Right atrium auricular region (tissue), 2 donors: ENCODE measurements at regions not wholly inside any gene's neighbourhood (a gene's known extent, or its start where the extent isn't known, plus 50 kb on each side); places are given as distances from the start of the nearest gene placed in this dataset.

Experiments used
- DNase-seq: peaks from one replicate; pipeline ENCODE4 v3.0.0-alpha.2; 2019; ENCODE audit warnings: low spot score
- H3K27ac ChIP-seq, 2 donors: fragments of 200-600 bp; sonication (generic); 1 replicate in 1 of 2; 2 replicates in 1 of 2; pipeline ENCODE4 v1.5.1; 2016 to 2019
- H3K27me3 ChIP-seq, 2 donors: fragments of 200-600 bp; sonication (generic); one replicate each; pipeline versions ENCODE4 v1.5.1 to v1.6.0; 2017 to 2019
- H3K36me3 ChIP-seq: fragments of 200-600 bp; sonication (generic); one replicate; pipeline ENCODE4 v1.5.1; 2016
- H3K4me1 ChIP-seq, 2 donors: fragments of 200-600 bp; sonication (generic); one replicate each; pipeline versions ENCODE4 v1.5.1 to v1.6.0; 2017 to 2019
- H3K4me3 ChIP-seq, 2 donors: fragments of 200-600 bp; sonication (generic); 1 replicate in 1 of 2; 2 replicates in 1 of 2; pipeline ENCODE4 v1.5.1; 2017 to 2019; ENCODE audit warnings: mild to moderate bottlenecking in 1 of 2, moderate library complexity in 1 of 2
- H3K9me3 ChIP-seq, 2 donors: fragments of 200-600 bp; sonication (generic); one replicate each; pipeline ENCODE4 v1.5.1; 2019
- TF ChIP-seq, protein P1 (sequence below), 2 donors: fragments of 200-600 bp; sonication (generic); IDR thresholded peaks; one replicate each; pipeline ENCODE4 v1.5.1; 2019; ENCODE audit warnings: antibody characterized with exemption in 2 of 2

DNA sequence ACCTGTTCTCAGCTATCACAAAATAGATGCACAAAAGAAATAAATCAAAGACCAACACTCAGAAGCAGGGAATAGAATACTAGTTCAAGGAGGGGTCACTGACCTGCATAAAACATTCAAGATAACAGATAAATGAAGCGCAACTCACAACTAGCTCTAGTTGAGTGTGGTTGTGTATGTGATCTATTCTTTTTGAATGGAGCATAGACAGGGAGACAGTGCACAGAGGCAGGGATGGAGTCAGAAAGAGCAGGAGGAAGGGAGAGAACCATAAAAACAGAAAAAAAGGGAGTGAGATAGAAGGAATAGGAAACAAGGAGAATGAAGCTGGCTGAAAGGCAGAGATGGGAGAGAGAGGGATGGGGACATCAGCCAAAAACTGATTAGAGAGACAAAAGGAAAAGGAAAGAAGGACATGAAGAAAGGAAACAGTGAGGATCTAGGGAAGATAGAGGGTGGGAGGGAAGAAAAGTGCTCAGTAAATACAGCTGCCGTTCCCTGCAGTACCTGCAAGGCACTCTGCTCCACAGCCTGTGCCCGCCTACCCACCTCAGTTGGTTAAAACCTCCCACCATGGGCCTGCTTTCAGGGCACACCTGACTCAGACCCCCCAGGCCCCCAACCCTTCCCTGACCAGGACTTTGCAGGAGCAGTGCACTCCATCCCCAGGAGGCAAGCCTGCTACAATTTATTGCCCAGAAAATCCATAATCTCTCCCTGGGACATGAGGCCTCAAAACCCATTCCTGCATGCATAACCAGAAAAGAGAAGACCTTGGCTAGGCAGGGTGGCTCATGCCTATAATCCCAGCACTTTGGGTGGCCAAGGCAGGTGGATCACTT, 385.2 kb upstream of the POU3F1 start:
- Histone ChIP-seq H3K27me3 (no peaks in the 10 kb centered on the region), H3K4me3 (no peak overlapping the region), H3K4me1 (no peaks in the 10 kb centered on the region), H3K9me3 (no peaks in the 10 kb centered on the region), H3K27ac (no peak overlapping the region), H3K36me3 (no peaks in the 10 kb centered on the region)
- no peak for DNase-seq
- TF ChIP-seq, protein P1, sequence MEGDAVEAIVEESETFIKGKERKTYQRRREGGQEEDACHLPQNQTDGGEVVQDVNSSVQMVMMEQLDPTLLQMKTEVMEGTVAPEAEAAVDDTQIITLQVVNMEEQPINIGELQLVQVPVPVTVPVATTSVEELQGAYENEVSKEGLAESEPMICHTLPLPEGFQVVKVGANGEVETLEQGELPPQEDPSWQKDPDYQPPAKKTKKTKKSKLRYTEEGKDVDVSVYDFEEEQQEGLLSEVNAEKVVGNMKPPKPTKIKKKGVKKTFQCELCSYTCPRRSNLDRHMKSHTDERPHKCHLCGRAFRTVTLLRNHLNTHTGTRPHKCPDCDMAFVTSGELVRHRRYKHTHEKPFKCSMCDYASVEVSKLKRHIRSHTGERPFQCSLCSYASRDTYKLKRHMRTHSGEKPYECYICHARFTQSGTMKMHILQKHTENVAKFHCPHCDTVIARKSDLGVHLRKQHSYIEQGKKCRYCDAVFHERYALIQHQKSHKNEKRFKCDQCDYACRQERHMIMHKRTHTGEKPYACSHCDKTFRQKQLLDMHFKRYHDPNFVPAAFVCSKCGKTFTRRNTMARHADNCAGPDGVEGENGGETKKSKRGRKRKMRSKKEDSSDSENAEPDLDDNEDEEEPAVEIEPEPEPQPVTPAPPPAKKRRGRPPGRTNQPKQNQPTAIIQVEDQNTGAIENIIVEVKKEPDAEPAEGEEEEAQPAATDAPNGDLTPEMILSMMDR (IDR thresholded peaks at IDR 0.05) = no peak

GRCh38 chr1:38430949-38431348, 384.4 kb upstream of the POU3F1 start:
- no peaks in the 10 kb centered on the region for H3K4me1 ChIP-seq
- DNase-seq = no peak
- TF ChIP-seq, protein P1 (IDR thresholded peaks at IDR 0.05) = no peak
- no peaks in the 10 kb centered on the region for H3K9me3 ChIP-seq
- no peaks in the 10 kb centered on the region for H3K36me3 ChIP-seq
- no peak overlapping the region for H3K4me3 ChIP-seq
- no peak overlapping the region for H3K27ac ChIP-seq
- H3K27me3 ChIP-seq = no peaks in the 10 kb centered on the region

GRCh38 chr1:38424677-38425076, 378.1 kb upstream of the POU3F1 start:
- TF ChIP-seq, protein P1 (IDR thresholded peaks at IDR 0.05) = no peak
- DNase-seq = no peak
- no peak overlapping the region for H3K27ac ChIP-seq

DNA sequence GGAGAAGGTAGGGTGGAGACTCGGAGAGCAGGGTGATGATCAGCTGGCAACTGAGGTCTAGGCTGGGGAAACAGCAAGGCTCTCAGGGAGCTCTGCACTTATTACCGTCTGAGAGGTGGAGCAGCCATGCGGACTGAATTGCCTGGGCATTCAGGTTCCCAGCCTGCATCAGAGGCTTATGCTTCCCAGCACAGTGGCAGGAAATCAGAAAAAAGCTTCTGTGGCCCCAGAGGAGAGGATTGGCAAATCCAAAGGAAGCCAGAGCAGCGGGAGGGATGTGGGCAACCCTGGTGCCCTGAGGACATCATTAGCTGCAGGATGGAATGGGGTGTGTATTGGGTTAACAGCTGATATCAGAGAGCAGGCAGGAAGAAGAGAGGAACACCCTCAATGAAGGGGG, 374.1 kb upstream of the POU3F1 start:
- Histone ChIP-seq H3K36me3 (no peaks in the 10 kb centered on the region), H3K4me1 (no peaks in the 10 kb centered on the region), H3K9me3 (no peaks in the 10 kb centered on the region), H3K4me3 (no peak overlapping the region), H3K27me3 (no peaks in the 10 kb centered on the region), H3K27ac (no peak overlapping the region)
- TF ChIP-seq, protein P1 (IDR thresholded peaks at IDR 0.05) = no peak
- no peak for DNase-seq

More at GRCh38 chr1:38424677-38425076, 378.1 kb upstream of the POU3F1 start:
- H3K9me3 ChIP-seq = no peaks in the 10 kb centered on the region
- H3K27me3 ChIP-seq = no peaks in the 10 kb centered on the region
- no peaks in the 10 kb centered on the region for H3K4me1 ChIP-seq
- no peak overlapping the region for H3K4me3 ChIP-seq
- H3K36me3 ChIP-seq = no peaks in the 10 kb centered on the region

DNA sequence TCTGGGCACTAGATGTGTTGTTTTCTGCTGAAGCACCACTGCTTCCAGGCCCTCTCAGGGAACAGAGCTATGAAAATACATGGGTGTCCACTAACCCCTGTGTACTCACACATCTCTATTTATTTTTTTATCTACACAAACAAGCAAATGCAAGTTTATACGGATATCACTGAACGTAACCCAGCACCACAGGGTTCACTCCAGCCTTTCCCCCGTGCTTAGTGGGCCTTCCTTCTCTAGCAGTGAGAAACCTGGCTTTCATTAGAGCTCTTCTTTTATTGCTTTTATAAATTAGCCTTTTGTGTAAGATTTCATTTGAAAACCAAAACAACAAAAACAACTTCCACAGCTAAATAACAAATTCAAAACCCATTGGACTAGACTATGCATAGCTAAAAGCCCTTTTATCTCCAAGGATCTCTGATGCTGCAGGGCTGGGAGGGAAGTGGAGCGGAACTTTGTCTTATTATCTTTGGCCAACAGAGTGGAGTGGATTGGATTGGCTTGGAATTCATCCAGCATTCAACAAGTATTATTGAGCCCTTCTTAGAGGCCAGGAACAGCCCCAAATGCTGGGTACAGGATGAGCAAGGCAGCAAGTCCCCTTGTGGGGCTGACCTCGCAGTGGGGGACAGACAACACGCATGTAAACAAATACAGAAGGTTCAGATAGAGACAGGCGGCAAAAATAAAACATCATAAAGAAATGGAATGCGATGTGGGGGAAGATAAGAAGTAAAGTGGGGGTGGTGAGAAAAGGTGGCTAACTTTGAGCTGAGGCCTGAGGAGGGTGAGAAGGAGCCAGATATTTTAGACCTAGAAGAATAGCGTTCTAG, 371.8 kb upstream of the POU3F1 start:
- Histone ChIP-seq H3K9me3 (peaks cover 0 to 11% of the 10 kb centered on the region in 2 donors), H3K36me3 (no peaks in the 10 kb centered on the region), H3K27me3 (no peaks in the 10 kb centered on the region), H3K27ac (no peak overlapping the region), H3K4me1 (no peaks in the 10 kb centered on the region), H3K4me3 (no peak overlapping the region)
- no peak for DNase-seq
- TF ChIP-seq, protein P1 (IDR thresholded peaks at IDR 0.05) = no peak
